ENCODE measurements at regions not wholly inside any gene's neighbourhood (a gene's known extent, or its start where the extent isn't known, plus 50 kb on each side); places are given as distances from the start of the nearest gene placed in this dataset.

DNA sequence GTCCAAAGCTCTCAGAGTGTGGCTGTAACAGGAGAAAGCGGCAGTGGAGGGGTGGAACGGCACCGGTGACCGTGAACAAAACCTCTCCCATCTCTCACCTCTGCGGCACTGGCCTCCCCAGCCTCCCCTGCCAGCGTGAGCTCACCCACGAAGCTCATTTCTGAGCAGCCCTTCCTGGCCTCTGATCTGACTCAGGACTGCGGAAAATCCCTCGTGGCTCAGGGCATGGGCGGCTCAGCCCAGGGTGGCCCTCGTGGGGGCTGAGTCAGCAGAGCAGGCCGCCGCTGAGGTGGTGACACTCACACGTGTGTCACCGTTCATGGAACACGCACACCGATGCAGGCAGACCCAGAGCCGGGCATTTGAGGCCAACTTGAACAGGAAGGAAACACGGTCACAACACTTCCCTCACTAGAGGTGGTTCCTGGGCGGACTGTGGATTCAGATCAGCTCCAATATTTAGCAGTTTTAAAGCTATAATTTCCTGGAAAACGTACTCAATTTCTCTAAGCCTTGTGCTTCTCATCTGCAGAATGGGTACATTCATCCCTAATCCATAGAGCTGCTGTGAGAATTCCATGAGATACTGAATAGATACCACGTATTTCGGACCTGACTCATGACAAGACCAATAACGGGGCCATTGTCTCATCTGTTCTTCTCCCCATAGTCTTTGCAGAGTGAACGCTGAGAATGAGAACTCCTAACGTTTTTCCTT is 115.0 kb upstream of the TMPRSS2 start:
- ATAC-seq, result no peak
- H3K4me1 ChIP-seq (ENCODE audit: low read depth), result no peaks in the 10 kb centered on the region
- intact Hi-C loops (cut with DNase I, micrococcal nuclease), result no loop called here
- DNase-seq, result no peak
- no peaks in the 10 kb centered on the region for H3K36me3 ChIP-seq (ENCODE audit: low read depth)
- no peaks in the 10 kb centered on the region for H3K9me3 ChIP-seq
- TF ChIP-seq, protein P1, sequence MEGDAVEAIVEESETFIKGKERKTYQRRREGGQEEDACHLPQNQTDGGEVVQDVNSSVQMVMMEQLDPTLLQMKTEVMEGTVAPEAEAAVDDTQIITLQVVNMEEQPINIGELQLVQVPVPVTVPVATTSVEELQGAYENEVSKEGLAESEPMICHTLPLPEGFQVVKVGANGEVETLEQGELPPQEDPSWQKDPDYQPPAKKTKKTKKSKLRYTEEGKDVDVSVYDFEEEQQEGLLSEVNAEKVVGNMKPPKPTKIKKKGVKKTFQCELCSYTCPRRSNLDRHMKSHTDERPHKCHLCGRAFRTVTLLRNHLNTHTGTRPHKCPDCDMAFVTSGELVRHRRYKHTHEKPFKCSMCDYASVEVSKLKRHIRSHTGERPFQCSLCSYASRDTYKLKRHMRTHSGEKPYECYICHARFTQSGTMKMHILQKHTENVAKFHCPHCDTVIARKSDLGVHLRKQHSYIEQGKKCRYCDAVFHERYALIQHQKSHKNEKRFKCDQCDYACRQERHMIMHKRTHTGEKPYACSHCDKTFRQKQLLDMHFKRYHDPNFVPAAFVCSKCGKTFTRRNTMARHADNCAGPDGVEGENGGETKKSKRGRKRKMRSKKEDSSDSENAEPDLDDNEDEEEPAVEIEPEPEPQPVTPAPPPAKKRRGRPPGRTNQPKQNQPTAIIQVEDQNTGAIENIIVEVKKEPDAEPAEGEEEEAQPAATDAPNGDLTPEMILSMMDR (IDR thresholded peaks at IDR 0.05), result no peak
- no peak overlapping the region for H3K4me3 ChIP-seq

- no peak for ATAC-seq
- no peak for DNase-seq
- intact Hi-C loops (cut with DNase I, micrococcal nuclease), result no loop called here
Observed at GRCh38 chr21:41622201-41622600, 114.2 kb upstream of the TMPRSS2 start.

DNA sequence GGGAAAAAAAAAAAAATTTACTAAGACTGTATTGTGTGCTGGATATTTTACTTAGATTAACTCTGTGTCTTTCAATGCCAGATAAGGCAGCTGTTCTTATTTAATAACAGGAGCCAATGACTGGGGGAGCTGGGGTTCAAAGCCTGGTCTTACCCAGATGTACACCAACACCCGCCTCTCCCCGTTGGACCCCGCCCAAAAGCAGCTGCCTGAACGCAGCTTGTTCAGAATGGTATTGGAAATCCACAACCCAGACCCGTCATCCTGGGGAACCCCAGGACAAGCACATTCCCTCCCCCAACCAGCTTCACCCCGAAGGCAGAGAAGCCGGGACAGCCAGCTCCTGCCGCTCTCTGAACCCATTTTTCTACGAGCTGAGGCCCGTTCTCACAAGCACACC is 113.6 kb upstream of the TMPRSS2 start:
- ATAC-seq (no peak), DNase-seq (no peak)
- TF ChIP-seq, protein P1 (IDR thresholded peaks at IDR 0.05), result no peak
- Histone ChIP-seq H3K4me3 (no peak overlapping the region), H3K9me3 (no peaks in the 10 kb centered on the region), H3K4me1 (ENCODE audit: low read depth) (peaks cover 3% of the 10 kb centered on the region), H3K36me3 (ENCODE audit: low read depth) (no peaks in the 10 kb centered on the region)
- intact Hi-C loops (cut with DNase I, micrococcal nuclease), result no loop called here

More at GRCh38 chr21:41622201-41622600, 114.2 kb upstream of the TMPRSS2 start:
- no peaks in the 10 kb centered on the region for H3K9me3 ChIP-seq
- no peaks in the 10 kb centered on the region for H3K36me3 ChIP-seq (ENCODE audit: low read depth)
- H3K4me3 ChIP-seq, result no peak overlapping the region
- TF ChIP-seq, protein P1 (IDR thresholded peaks at IDR 0.05), result no peak
- no peaks in the 10 kb centered on the region for H3K4me1 ChIP-seq (ENCODE audit: low read depth)

DNA sequence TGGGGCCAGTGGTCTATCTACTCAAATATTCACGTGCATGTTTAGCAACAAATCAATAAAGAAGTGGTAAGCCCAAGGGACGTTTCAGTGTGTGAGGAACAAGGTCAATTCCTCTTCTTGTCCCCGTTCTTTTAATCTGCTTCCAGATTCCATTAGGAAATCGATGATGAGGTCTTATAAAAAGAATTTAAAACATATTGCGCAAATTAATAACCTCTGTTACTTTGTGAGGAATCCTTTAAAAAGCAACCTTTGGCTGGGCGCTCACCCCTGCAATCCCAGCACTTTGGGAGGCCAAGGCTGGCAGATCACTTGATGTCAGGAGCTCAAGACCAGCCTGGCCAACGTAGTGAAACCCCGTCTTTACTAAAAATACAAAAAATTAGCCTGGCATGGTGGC is 113.0 kb upstream of the TMPRSS2 start:
- TF ChIP-seq, protein P1 (IDR thresholded peaks at IDR 0.05), result no peak
- DNase-seq (no peak), ATAC-seq (no peak)
- intact Hi-C loops (cut with DNase I, micrococcal nuclease), result no loop called here
- H3K36me3 ChIP-seq (ENCODE audit: low read depth), result no peaks in the 10 kb centered on the region
- H3K4me3 ChIP-seq, result no peak overlapping the region
- H3K9me3 ChIP-seq, result no peaks in the 10 kb centered on the region
- peaks cover 3% of the 10 kb centered on the region for H3K4me1 ChIP-seq (ENCODE audit: low read depth)

DNA sequence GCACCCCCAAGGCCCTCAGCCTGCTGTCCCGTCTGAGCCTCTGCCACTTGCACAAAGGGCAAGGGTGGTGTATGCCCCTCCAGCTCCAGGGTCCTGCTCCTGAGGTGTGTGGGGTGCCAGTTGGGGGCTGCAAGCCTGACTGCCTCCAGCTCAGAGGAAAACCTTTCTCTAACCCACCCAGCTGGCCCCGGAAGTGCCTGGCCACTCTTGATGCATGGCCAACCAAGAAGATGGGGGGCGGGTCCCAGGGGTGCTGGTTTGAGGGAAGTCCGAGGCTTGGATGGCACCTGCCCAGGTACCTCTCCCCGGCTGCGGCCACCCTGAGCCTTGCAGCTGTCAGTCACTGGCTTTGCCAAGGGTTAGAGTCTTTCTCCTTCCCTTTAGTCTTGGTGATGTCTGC is 112.6 kb upstream of the TMPRSS2 start:
- TF ChIP-seq, protein P1 (IDR thresholded peaks at IDR 0.05), result no peak
- no peaks in the 10 kb centered on the region for H3K36me3 ChIP-seq (ENCODE audit: low read depth)
- intact Hi-C loops (cut with DNase I, micrococcal nuclease), result no loop called here
- no peak for DNase-seq
- H3K9me3 ChIP-seq, result no peaks in the 10 kb centered on the region
- H3K4me3 ChIP-seq, result no peak overlapping the region
- H3K4me1 ChIP-seq (ENCODE audit: low read depth), result peaks cover 3% of the 10 kb centered on the region
- ATAC-seq, result no peak
